HCT116 (cell line): ENCODE measurements at regions not wholly inside any gene's neighbourhood (a gene's known extent, or its start where the extent isn't known, plus 50 kb on each side); places are given as distances from the start of the nearest gene placed in this dataset.

Experiments
- POLR2A ChIP-seq: IDR thresholded peaks from 2 replicates; pipeline ENCODE4 v1.7.0; 2011; ENCODE audit warnings: borderline replicate concordance; ENCODE audit not compliant: insufficient read depth, insufficient read length; ENCODE audit errors: extremely low read depth
- POLR2AphosphoS5 ChIP-seq: IDR thresholded peaks from 2 replicates; pipeline ENCODE4 v1.6.1; 2011; ENCODE audit warnings: mild to moderate bottlenecking, low read depth, low read length, moderate library complexity
- TF ChIP-seq, protein P1 (sequence below), 3 experiments: fragments of 200-600 bp in 1 of 3; sonication (generic) in 1 of 3; IDR thresholded peaks in 2 of 3; conservative IDR thresholded peaks in 1 of 3; 2 replicates each; pipeline ENCODE4 v1.5.1; 2012 to 2017; ENCODE audit warnings: low read depth in 2 of 3, low read length in 2 of 3, antibody characterized with exemption in 1 of 3, borderline replicate concordance in 1 of 3, control low read depth in 1 of 3, mild to moderate bottlenecking in 1 of 3, mixed read lengths in 1 of 3, mixed run types in 1 of 3, moderate library complexity in 1 of 3; ENCODE audit not compliant: insufficient read depth in 1 of 3

DNA sequence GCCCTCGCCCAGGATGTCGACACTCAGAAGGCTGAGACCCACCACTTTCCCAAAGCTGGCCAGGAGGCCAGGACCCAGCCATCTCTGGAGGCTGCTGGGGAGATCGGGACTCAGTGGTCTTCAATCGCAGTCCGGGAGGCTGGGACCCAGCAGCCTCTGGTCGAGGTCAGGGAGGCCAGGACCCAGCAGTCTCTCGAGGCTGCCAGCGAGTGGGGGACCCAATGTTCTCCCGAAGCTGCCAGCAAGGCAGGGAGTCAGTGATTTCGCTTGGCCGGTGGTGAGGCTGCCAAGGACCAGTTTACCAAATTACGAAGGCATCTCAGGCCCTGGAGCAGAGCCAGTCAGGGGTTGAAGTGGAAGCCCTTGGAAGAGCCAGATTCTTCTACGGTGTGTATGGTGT is 181.6 kb downstream of the NAF1 start:
- TF ChIP-seq POLR2AphosphoS5, result no peak
- TF ChIP-seq, protein P1, sequence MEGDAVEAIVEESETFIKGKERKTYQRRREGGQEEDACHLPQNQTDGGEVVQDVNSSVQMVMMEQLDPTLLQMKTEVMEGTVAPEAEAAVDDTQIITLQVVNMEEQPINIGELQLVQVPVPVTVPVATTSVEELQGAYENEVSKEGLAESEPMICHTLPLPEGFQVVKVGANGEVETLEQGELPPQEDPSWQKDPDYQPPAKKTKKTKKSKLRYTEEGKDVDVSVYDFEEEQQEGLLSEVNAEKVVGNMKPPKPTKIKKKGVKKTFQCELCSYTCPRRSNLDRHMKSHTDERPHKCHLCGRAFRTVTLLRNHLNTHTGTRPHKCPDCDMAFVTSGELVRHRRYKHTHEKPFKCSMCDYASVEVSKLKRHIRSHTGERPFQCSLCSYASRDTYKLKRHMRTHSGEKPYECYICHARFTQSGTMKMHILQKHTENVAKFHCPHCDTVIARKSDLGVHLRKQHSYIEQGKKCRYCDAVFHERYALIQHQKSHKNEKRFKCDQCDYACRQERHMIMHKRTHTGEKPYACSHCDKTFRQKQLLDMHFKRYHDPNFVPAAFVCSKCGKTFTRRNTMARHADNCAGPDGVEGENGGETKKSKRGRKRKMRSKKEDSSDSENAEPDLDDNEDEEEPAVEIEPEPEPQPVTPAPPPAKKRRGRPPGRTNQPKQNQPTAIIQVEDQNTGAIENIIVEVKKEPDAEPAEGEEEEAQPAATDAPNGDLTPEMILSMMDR (IDR thresholded peaks at IDR 0.05 in 2 of 3, conservative IDR thresholded peaks at IDR 0.05 in 1 of 3; ENCODE audit: borderline replicate concordance in 1 of 3, insufficient read depth in 1 of 3, low read depth in 2 of 3, low read length in 2 of 3), result no peak
- no peak for TF ChIP-seq POLR2A
